HG03095 (cell line): ENCODE measurements at regions not wholly inside any gene's neighbourhood (a gene's known extent, or its start where the extent isn't known, plus 50 kb on each side); places are given as distances from the start of the nearest gene placed in this dataset.

Experiments
- ATAC-seq: cut with Tn5 transposase; IDR thresholded peaks from one replicate; pipeline ENCODE4 v1.9.1; 2021; ENCODE audit warnings: moderate library complexity; ENCODE audit not compliant: unreplicated experiment

GRCh38 chr5:31049936-31050704, 143.4 kb upstream of the CDH6 start:
- ATAC-seq: no peak

GRCh38 chr5:31049461-31049860, 144.0 kb upstream of the CDH6 start:
- no peak for ATAC-seq

GRCh38 chr5:31048282-31049270, 144.9 kb upstream of the CDH6 start:
- ATAC-seq: no peak

DNA sequence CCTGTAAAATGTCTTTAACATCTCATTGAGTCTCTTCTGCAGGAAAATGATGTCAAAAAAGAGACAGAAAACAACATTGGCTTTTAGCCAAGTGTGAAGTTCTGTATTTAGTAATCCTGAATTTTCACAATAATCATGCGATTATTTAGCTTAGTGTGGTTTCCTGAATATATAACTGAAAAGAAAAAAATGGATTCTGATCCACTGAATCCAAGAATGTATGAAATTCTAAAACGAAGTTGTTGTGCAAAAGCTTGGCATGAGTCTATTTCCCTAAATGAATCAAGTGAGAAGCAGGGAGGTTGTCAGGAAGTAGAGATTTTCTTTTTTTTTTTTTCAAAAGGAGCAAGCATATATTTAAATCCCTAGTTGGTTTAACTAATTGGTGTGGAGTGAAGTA, 145.9 kb upstream of the CDH6 start:
- ATAC-seq: no peak

- ATAC-seq: no peak
Measured at GRCh38 chr5:31047007-31047406, 146.5 kb upstream of the CDH6 start.

DNA sequence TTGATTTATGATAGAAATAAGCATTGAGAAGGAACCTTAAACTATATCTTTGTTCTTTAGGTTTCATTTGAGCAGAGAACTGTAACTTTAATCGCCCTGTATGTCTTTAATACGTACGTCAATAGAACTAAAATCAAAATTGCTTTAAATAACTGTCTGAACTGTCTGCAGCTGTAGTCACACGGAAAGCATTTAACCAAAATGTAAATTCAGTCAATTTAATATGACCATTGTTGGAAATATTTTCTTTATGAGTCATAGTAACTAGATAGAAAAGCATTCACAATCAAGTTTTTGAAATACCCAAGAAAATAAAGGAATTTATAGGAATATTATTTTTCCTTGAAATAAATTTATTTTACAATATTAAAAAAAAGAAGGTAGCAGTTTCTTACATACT, 157.1 kb upstream of the CDH6 start:
- ATAC-seq: no peak

- no peak for ATAC-seq
Measured at GRCh38 chr5:31033295-31033694, 160.2 kb upstream of the CDH6 start.

DNA sequence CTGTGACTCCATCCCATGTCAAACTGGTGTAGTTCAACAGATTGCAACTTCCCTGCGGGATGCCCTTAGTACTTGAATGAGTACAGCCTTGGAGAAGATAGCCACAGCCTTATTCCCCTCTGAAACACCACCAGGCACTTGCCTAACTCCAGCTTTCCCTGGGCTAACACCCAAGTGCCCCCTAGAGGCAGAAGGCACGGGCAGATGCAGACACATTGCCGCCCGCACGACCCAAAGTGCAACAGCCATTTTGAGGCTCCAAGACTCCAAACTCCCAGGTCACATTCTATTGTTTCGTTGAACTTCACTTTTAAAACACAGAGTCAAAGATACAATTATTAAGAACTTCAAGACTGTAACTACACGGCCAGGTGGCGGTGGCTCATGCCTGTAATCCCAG, 163.6 kb upstream of the CDH6 start:
- no peak for ATAC-seq

- no peak for ATAC-seq
Measured at GRCh38 chr5:31027721-31028120, 165.8 kb upstream of the CDH6 start.

- ATAC-seq: no peak
Measured at GRCh38 chr5:31023105-31023504, 170.4 kb upstream of the CDH6 start.

GRCh38 chr5:31021181-31021624, 172.3 kb upstream of the CDH6 start:
- no peak for ATAC-seq

GRCh38 chr5:31008231-31008630, 185.3 kb upstream of the CDH6 start:
- no peak for ATAC-seq

DNA sequence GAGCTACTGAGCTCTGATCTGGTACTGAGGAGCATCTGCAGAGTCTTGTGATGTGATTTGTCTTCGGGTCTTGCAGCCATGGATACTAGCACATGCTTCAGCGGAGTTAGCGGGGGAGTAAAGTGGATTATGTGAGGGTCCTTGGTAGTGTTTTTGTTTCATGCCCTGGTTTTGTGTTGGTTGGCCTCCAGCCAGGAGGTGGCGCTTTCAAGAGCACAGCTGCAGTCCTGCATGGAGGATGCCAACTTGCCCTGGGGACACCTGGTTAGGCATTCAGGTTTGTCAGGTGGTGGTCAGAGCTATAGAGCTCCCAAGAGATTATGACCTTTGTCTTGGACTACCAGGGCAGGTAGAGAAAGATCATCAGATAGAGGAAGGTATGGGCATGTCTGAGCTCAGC, 185.8 kb upstream of the CDH6 start:
- no peak for ATAC-seq

DNA sequence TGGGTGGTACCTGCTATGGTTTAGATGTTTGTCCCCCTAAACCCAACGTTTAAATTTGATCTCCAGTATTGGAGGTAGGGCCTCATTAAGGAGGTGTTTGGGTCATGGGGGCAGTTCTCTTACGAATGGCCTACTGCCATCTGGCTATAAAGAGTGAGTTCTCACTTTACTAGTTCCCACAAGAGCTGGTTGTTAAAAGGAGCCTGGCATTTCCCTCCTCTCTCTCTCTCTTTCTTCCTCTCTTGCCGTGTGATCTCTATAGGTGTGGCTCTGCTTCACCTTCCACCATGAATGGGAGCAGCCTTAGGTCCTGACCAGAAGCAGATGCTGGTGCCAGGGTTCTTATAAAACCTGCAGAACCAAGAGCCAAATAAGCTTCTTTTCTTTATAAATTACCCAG, 193.2 kb upstream of the CDH6 start:
- ATAC-seq: no peak

- ATAC-seq: no peak
Measured at GRCh38 chr5:30997681-30998080, 195.8 kb upstream of the CDH6 start.

DNA sequence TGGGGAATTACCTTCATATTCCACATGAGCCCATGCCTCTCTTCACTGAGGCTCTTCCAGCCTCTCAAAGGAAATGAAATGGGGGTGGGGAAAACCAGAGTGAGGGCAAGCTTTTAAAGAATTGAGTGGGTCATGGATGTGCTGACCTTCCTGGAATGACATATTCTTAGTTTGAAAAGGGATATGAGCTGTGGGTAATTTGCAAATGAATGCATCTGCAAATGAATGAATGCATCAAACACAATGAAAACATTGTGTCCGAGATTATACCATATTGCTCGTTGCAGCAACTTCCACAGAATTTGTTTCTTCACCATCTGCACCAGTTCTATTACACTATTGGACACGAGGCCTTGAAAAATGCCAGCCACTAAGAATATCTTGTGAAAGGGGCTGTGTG, 198.6 kb upstream of the CDH6 start:
- no peak for ATAC-seq

GRCh38 chr5:30994176-30994575, 199.3 kb upstream of the CDH6 start:
- no peak for ATAC-seq

- ATAC-seq: no peak
Measured at GRCh38 chr5:30991462-30991861, 202.0 kb upstream of the CDH6 start.

GRCh38 chr5:30981576-30981975, 211.9 kb upstream of the CDH6 start:
- ATAC-seq: no peak

DNA sequence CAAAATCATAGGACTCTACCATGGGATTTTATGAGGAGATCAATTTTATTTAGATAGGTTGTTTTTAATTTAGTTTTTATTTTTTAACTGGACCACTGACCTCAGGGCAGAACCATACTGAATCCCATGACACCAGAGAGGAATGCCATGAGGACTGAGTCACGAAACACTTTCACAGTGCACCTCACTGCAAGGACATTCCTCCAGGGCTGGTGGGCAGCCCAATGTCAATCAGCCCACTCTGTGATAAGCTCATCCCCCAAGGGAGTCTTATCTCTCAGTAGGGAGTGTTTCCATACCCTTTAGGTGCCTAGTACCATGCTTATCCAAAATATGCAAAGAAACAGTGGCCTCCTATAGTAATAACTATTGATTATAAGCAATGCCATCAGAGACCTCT, 224.5 kb upstream of the CDH6 start:
- no peak for ATAC-seq

DNA sequence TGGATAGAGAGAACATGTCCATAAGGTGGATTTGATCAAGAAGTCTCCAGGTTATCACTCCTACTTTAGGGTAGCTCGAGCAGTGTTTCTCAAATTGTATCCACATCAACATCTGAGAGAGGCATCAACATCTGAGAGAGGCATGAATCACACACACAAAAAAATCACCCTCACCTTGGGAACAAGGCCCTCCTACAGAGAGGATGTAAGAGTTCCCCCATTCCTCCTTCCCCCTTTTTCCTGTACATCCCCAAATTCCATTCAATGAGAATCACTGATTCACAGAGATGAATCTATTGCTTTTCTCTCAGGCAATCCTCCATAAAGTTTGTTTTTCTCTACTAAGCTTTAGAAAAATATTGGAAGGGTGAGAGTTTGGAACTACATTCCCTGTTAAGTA, 233.4 kb upstream of the CDH6 start:
- ATAC-seq: no peak

DNA sequence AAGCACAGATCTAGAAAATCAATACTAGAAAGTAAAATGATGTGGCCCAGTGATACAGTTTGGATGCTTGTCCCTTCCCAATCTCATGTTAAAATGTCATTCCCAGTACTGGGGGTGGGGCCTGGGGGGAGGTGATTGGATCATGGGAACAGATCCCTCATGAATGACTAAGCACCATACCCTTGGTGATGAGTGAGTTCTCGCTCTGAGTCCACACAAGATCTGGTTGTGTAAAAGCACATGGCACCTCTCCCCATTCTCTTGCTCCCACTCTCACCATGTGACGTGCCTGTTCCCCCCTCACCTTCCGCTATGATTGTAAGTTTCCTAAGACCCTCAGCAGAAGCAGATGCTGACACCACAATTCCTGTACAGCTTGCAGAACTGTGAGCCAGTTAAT, 234.2 kb upstream of the CDH6 start:
- ATAC-seq: no peak
